GM21360 (cell line): ENCODE measurements at regions not wholly inside any gene's neighbourhood (a gene's known extent, or its start where the extent isn't known, plus 50 kb on each side); places are given as distances from the start of the nearest gene placed in this dataset.
"Not testable (repeated sequence)": the region's sequence is repeated elsewhere in the genome, so short reads cannot be mapped to it uniquely, and the experiment has no call there.

ENCODE experiments used
- ATAC-seq: cut with Tn5 transposase; IDR thresholded peaks from one replicate; pipeline ENCODE4 v1.9.1; 2021; ENCODE audit warnings: mild to moderate bottlenecking, moderate library complexity; ENCODE audit not compliant: unreplicated experiment

GRCh38 chr13:95388420-95389079, 87.3 kb upstream of the ABCC4 start:
- peak; percentile 67 for ATAC-seq

DNA sequence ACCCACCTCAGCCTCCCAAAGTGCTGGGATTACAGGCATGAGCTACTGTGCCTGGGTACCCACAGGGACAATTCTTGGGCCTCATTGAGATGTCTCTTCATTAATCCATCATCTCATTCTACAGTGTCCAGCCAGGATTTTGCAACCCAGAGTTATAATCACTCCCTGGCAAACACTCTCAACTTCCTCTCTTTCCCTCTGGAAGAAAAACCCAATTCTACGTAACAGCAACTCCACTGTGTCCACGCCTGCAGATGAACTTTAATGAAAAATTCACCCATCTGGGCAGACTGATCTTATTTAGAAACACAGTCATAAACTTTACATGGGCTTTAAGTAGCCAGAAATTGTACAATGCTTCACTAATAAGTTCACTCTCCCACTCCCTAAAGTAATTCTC, 90.1 kb upstream of the ABCC4 start:
- ATAC-seq = no peak

DNA sequence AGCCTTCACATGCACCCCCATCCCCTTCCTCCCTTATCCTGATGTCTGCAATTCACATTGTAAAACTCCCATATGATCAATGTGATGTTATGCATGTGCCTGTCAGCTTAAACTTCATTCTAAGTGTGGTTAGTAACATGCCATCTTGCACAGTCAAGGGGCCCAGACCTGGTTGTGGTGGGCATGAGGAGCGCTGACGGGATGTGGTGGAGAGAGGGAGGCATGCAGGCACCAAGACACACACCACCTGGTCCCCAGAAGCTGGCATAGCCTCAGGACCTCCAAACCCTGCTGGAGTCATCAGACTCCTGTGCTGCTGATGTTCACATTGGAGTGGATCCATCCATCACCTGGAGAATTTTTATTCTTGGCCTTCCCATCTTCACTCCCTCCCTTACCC, 90.5 kb upstream of the ABCC4 start:
- ATAC-seq = no peak

- ATAC-seq = no peak
These were observed 91.3 kb upstream of the ABCC4 start for GRCh38 chr13:95392597-95392996.

DNA sequence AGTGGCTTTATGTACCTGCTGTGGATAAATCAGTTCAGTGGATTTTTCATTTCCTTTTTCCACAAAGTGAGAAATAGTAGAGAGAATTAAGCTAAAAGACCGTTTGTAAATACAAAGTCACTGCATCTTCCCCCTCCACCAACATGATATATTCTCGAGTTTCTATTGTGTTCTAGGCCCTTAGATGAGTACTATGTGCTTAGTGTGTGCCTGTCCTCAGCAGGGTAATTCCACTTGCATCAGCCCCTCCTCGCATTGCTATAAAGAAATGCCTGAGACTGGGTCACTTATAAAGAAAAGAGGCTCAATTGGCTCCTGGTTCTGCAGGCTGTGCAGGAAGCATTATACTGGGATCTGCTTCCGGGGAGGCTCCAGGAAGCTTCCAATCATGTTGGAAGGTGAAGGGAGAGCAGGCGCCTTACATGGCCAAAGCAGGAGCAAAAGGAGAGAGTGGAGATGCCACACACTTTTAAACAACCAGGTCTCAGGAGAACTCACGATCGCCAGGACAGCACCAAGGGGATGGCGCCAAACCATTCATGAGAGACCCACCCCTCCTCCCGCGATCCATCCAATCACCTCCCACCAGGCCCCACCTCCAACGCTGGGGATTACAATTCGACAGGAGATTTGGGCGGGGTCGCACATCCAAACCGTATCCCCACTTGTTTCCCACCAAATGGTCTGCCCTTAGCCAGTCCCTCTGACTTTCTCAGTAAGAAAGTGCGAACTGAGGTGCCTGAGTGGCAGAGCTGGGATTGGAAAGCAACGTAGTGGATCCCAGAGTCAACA, 102.3 kb upstream of the ABCC4 start:
- peak; percentile 43 for ATAC-seq

DNA sequence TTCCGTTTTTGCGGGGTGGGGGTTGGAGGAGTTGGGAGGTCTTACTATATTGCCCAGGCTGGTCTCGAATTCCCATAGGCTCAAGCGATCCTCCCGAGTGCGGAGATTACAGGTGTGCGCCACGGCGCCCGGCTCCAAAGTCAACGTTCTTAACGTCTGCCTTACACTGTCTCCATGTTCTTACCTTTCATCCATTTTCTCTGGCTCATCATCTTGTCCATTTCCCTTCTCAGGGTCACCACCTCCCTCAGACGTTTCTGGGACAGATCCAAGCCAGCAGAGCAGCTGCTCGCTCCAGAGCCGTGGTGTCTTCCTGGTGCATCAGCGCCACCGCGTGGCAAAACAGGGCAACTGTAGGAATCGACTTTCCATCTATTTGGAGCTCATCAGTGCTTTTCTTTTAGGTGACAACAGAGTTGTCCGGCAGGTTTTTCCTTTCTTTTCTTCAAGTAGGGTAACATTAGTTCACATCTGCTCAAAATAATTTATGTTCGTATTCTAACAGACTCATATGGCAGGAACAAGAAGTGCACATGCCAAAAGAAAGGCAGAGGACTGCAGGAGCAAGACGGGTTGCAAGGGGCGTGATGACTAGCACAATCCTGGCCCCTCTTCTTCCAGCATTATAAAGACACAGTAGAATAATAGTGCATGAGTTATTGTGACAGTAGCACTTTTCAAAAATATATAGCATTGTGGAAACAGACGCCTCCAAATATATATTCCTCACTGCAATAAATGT, 103.1 kb upstream of the ABCC4 start:
- ATAC-seq = peak; percentile 85

GRCh38 chr13:95406176-95406575, 104.9 kb upstream of the ABCC4 start:
- no peak for ATAC-seq

DNA sequence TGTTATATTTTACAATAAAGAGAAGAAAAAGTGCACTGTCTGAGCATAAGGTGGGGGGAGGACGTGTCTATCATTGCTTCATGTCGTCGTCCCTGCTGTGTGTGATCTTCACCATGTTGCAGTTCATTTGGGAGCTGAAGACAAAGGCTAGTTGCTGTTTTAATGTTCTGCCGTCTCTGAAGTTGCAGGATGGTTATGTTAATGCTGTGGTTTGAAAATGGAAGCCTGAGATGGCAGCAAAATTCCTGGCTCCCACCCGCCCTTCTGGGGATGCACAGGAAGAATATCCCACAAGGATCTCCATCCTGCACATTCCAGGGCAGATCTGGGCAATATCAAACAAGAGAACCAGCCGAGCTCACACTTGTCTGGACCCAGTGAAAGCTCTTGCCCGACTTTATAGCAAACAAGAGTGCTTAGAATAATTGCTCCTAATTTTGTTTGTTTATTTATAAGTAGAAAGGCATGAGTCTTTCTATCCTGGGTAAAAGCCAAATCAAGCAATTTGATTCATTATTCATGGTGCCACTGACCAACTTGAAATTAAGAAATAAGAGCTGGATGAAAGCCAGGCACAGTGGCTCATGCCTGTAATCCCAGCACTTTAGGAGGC, 110.3 kb upstream of the ABCC4 start:
- no peak for ATAC-seq

GRCh38 chr13:95418946-95419345, 117.7 kb upstream of the ABCC4 start:
- no peak for ATAC-seq

GRCh38 chr13:95420501-95420900, 119.2 kb upstream of the ABCC4 start:
- peak; percentile 81 for ATAC-seq

GRCh38 chr13:95426631-95427030, 125.4 kb upstream of the ABCC4 start:
- ATAC-seq = no peak

- not testable (repeated sequence) for ATAC-seq
These were observed 122.0 kb upstream of the CLDN10 start for GRCh38 chr13:95430525-95430924.

- no peak for ATAC-seq
These were observed 120.4 kb upstream of the CLDN10 start for GRCh38 chr13:95432141-95432540.

DNA sequence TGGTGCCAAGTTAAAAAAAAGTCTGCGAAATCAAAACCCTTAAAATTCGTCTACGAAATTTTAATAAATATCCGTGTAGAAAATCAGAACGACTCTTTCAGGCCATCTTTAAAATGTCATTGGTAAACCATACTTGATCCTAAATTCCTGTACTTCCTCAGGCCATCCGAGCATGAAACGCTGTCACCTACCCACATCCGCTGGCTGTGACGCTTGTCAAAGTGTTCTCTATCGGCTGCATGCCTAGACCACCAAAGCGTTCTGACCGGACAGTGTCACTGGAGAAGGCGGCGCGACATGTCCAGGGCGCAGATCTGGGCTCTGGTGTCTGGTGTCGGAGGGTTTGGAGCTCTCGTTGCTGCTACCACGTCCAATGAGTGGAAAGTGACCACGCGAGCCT, 119.0 kb upstream of the CLDN10 start:
- no peak for ATAC-seq

DNA sequence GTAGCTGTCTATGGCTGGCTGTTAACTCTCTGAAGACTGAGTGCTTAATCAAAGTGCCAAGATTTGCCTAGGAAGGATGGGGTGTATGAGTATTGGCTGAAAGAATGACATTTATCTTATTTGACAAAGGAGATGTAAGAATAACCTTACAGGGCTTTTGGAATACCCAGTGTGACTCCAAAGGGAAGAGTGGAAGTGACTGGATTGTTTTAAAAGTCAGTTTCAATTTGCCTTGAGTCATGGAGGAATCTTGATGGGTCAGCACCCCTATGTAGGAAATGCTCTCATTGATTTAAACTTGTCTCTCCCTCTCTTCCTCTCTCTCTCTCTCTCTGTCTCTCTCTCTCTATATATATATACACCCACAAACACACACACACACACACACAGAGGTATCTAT, 118.4 kb upstream of the CLDN10 start:
- ATAC-seq = no peak

DNA sequence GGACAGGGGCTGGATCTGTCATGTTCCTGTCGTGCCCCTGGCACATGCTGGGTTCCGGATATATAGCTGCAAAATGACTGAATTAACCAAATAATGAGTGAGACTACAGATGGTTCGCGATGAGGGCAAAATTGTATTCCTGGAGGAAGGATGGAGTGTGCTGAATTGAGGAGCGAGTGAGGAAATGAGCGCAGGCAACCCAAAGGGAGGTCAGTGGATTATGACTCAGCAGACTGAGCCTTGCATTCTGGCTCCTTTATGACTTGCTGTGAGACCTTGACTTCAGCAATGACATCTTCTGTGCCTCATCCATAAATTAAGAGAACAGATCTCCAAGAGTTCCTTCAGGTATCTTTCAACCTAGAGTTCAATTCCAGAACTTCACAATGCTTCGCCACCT, 115.0 kb upstream of the CLDN10 start:
- ATAC-seq = no peak

GRCh38 chr13:95438297-95438696, 114.2 kb upstream of the CLDN10 start:
- no peak for ATAC-seq

DNA sequence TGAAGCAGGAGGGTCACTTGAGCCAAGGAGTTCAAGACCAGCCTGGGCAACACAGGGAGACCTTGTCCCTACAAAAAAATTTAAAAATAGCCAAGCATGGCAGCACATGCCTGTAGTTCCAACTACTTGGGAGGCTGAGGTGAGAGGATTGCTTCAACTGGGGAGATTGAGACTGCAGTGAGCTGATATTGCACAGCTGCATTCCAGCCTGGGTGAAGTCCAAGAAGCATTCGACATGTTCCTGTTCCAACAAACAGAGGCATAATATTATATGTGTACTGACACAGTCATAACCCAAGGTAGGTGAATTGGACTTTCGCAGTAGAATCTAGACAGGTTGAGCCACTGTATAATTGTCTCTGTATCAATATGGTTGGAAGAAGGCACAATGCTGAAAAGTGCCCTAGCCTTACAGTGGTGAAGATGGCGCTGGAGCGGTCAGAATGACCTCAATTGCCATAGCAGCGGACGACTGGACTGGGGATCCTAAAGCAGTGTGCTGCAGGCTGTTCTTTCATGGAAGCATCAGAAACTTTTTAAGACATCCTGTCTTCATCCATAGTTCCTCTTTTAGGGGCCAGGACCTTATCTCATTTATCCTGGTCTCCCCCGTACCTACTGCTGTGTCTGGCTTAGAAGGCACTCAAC, 112.0 kb upstream of the CLDN10 start:
- ATAC-seq = no peak

DNA sequence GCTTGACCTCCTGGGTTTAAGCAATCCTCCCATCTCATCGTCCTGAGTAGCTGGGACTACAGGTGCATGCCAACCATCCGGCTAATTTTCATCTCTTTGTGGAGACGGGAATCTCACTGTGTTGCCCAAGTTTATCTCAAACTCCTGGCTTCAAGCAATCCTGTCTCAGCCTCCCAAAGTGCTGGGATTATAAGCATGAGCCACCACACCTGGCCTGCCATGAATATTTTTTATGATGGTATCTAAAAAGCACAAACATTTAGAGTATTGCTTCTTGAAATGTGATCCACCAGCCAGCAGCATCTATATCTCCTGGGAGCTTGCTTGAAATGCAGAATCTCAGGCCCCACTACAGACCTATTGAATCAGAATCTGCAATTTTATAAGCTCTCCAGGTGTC, 111.2 kb upstream of the CLDN10 start:
- ATAC-seq = no peak

DNA sequence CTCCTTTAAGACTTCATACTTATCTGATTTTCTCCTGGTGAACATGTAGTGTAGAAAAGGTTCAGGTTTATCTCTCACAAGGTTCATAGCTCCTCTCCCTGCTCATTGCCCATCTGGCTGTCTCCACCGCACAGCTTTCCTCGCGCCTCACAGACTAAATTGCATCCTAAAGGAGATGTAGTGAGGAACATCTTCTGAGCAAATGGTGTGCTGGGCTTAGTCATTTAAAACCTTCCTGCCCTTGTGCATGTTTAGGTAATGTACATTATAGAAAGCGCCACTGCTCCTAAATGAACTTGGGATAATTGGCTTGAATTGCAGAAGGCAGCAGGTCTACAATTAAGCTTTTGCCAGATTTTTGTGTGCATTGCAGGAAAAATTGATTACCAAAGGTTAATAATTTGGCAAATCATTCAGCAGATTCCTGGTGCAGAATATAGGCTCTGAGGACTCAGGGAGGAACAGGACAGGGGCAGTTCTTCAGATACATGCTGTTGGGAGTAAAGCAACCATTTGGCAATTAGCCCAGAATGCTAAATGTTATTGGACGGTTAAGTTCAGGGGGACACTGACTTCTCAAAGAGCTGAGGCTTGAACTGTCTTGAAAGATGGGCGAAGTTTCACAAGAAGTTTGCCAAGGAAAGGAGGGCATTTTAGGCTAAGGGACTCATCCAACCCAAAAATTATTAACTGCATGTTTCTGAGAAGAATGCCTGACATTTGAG, 108.4 kb upstream of the CLDN10 start:
- no peak for ATAC-seq
